SHP77 (cell line): ENCODE measurements at regions not wholly inside any gene's neighbourhood (a gene's known extent, or its start where the extent isn't known, plus 50 kb on each side); places are given as distances from the start of the nearest gene placed in this dataset.

Source experiments
- DNase-seq, 2 experiments: peaks; one replicate each; lab custom pipeline; 2025; lab: John Stamatoyannopoulos, UW

DNA sequence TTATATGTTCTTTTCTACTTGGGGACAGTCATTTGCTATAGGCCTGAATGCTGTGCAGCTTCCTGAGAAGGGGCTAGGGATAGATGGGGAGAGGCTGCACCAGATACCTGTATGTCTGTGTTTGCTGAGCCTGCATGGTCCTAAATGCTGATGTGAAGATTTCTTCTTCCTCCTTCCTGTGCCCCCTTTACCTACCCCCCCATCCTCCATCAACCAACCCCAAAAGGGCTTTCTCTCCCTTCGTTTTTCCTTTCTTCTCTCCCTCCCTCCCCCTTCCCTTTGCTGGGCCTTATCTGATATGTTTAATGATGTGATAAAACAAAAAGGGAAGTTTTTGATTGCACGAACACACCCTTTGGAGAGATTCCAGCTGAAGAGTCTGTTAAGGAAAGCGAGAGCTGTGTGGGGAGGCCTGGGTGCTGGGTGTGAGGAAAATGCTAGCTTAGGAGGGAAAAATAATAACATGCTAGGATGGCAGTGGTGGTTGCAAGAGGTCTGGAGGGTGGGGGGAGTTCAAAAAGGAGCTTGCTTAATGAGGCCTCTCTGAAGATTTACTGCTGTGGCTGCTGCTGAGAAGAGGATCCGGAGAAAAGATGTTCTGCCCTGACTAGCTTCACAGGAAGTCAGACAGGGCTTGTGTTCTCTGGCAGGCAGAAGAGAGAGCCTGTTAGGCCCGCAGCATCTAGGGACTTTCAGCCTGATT is 101.8 kb downstream of the SAMD9 start:
- DNase-seq: no peak

- no peak for DNase-seq
Measured at GRCh38 chr7:93015101-93015778, 102.5 kb downstream of the SAMD9 start.

GRCh38 chr7:93014410-93014809 is 103.4 kb downstream of the SAMD9 start:
- DNase-seq: no peak

DNA sequence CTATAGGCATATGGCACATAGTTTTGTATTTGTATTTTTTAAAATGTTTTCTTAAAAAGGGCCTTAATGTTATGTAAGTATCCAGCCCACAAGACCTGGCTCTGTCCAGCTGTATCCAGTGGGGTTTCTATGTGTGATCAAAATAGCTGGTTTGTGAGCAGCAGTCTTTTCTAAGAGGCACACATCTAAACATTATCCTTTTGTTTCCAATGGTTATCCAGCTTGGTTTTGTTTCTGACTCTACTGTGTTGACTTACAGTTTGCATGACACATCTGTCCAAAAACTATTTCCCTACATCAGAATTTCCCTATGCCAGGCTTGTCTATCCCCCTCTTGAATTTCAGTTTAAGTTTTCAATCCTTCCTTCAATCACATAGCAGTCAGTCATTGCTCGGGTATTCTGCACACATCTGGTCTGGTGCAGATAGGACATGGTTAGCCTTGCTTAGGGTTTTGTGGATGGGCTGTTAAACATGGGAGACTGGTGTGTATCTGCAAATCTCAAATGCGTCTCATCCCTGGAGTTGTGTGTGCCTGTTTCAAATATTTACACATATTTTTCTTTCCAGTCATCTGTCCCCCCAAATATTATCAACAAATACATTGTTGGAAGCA is 104.2 kb downstream of the SAMD9 start:
- DNase-seq: no peak

- no peak for DNase-seq
Measured at GRCh38 chr7:93011351-93012294, 106.2 kb downstream of the SAMD9 start.

- DNase-seq: no peak
Measured at GRCh38 chr7:93008833-93009232, 108.9 kb downstream of the SAMD9 start.

DNA sequence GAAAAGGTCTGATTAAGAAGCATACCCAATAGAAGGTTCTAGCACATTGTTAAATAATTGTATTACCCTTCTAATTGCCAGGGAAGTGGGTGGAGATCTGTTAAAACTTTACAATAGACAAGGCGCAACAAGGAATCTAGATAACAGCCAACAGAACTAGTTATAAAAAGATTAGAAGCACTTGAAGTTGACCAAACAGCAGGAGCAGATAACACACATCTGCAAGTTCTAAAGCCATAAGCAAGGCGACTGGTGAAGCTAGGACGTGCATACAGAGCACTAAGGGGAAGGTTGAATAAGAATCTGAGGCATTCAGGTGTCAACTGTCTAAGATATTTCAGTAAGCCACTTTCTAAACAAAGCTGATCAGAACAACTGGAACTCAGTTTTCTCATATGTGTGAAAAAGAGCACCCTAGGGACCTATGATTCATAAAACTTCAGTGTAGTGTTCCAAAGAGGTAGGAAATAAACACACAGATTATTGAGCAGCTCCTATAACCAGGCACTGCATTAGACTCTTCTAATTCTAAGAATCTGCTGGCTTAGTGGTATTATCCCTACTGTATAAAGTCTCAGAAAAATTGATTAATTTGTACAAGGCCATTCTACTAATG is 111.2 kb downstream of the SAMD9 start:
- no peak for DNase-seq

DNA sequence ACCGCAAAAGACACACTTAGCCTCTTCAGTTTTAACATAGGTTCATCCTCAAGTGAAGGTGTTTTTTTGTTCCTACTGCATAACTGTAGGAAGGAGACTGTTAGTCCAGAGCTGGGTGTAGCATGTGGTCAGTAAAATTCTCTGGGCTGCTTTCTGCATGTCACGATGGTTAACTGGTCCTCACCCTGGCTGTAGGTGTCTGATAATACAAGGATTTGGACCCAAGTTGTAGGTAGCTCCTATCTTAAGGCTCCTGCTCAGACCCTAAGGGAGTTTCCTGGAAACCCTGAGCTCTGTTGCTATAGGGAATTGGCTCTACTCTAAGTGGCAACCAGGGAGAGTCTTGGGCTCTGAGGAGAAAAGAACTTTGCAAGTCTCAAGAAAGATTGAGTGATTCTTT is 112.9 kb downstream of the SAMD9 start:
- DNase-seq: no peak

DNA sequence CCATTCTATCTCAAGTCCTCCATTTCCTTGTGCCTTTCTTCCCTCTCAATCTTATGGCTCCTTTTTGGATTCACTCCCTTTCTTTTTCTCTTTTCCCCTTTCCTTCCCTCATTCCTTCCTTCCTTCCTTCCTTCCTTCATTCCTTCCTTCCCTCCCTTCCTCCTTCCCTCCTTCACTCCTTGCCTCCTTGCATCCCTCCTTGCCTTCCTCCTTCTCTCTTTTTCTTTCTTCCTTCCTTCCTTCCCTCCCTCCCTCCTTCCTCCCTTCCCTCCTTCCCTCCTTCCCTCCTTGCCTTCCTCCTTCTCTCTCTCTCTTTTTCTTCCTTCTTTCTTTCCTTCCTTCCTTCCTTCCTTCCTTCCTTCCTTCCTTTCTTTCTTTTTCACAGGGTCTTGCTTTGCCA is 120.1 kb downstream of the SAMD9 start:
- DNase-seq: no peak

GRCh38 chr7:92997152-92997551 is 120.6 kb downstream of the SAMD9 start:
- DNase-seq: no peak

DNA sequence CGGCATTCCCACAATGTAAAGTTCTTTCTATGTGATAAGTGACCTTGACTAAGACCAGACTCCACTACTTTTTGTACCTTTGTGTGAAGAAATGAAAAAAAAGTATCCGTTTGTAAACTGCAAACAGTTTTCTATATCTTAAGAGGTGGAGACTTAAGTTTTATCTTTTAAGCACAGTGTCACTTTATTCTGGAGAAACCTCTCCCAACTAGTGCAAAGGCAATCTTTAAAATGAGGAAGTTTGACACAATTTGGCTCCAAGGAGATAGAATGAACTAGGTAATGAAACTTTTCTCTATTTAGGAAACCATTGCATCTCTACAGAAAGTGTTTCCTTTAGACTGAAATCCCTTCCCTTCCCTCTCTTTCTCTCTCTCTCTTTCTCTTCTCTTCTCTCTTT is 122.9 kb downstream of the SAMD9 start:
- no peak for DNase-seq

DNA sequence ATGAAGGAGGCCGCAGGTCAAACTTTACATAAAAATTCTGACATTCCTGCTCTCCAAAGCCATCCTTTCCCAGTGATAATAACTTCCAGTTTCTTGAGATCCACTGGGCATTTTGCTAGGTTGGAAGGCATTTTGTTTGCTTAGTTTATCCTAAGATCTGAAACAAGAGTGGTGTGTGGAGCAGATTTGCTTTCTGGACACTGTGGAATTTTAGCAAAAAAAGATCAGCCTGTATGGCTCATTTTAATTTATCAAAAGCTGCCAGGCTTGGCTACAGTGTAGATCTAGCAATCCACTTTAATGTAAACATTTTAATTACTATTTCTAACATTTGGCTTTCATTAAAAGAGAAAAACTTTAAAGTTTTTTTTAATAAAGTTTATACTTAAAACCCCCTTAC is 124.8 kb downstream of the SAMD9 start:
- DNase-seq: no peak

DNA sequence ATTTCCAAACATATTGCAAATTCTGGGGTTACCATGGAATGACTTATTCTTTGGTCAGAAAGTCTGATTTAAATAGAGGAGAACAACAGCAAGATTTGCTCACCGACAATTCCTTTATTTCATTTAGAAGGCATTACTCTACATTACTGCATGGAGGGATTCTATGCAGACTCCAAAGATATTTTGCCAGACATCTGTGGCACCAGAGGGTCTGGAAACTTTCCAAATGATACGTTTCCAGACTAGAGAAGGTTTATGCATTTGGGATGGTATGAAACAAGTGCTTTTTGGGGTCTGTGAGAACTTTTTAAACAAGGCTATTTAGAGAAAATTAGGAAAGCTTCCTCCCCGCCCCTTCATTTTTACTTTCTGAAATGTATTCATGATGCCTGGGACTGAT is 125.3 kb downstream of the SAMD9 start:
- DNase-seq: no peak

DNA sequence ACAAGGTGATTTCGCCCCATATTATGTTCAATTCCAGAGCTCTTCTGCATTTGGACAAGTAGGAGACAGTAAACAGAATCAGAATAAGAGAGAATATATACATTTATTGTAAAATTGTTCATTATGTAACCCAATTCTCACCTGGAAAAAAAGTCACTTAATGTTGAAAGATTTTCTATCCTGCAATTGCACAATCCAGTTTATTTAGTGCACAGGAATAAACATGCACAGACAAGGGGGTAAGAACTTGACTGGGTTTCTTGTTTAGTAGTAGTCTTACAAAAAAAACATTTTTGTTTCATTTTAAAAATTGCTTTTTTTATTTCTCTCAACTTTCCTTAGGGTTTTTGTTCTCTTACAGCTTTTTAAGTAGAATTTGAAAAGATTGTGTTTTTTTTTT is 126.6 kb downstream of the SAMD9 start:
- no peak for DNase-seq

- DNase-seq: no peak
Measured at GRCh38 chr7:92988941-92989545, 128.7 kb downstream of the SAMD9 start.

DNA sequence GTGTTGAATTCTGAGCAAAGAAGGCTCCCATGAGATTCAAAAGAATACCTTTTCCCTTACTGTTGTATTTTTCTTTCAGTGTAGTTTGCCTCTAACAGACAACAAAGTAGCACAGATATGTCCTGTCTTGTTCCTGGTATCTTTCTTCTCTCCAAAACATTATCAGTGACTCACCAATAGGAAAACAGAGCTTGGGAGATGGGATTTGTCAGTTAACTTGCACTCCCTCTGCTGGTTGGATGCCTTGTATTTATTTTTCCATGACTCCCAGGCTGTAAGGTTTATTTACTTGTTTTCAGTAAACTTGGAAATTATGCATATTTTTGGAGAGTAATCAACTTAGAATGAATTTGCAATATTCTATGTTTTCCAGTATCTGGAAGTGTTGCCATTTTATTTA is 129.7 kb downstream of the SAMD9 start:
- no peak for DNase-seq

DNA sequence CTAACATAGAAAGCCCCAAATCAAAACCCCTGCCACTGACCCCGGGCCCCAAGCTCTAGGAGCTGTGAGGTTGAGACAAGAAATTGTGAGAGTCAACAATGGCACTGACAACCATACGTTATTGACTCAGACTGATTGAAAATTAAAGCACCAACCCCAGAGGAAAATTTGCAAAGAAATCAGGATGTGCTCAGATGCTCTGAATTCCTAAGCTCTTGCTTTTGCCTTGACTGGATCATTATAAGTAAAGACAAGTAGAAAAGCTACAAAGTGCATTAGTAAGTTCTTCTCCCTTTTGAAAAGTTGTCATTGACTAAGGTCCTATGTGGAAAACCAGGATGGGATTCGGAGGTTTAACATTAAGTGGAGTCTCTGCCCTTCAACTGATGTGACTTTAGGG is 130.2 kb downstream of the SAMD9 start:
- no peak for DNase-seq

DNA sequence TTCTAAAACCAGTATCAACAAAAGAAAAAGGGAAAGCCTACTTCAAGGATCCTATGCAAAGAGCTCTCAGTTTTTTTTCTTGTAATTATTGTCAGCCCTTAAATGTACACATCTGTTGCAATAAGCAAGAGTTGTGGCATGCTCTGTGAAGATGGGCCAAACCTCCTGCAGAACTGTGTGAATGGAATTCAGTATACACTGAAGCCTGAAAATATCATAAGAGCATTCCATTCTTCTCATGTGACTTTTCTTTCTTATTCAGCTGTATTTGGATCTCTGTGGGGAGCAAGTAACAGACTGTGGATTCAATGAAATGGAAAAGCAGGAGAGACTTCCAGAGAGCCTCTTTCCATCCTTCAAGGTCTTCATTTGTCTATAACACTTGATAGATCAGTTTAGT is 130.7 kb downstream of the SAMD9 start:
- no peak for DNase-seq

DNA sequence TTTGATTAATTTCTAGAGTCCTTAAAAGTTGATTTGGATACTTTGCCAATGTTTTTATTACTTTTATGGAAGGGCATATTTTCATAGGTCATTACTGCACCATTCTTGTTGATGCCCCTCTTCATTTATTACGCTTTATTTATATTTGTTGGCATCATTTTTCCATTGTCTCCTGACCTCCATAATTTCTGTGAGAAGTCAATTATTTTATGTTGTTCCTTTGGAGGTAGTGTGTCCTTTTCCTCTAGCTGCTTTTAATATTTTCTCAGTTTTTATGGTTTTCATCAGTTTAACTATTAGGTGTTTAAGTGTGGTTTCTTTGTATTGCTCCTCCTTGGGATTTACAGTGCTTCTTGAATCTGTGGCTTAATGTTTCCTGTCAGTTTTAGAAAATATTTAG is 134.9 kb downstream of the SAMD9 start:
- DNase-seq: no peak

- no peak for DNase-seq
Measured at GRCh38 chr7:92976931-92977330, 140.6 kb upstream of the CDK6 start.

DNA sequence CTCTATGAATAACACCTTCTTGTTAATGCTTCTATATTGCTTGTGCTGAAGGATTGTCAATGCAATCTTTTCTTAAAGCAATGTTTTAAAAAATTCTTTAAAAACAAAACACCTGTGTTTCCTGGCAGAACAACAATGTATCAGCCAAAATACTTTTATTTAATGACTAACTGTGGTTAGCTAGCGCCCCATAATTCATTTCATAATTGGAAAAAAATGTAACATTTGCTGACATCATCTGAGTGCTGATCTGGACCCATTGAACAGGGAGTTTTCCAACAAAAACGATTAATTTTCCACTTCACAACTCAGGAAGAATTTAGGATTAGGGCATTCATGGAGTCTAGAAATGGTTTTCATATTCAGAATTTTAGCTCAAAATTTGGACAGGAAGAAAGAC is 137.6 kb upstream of the CDK6 start:
- DNase-seq: no peak
